Cardiac fibroblast (primary cell): ENCODE measurements at regions not wholly inside any gene's neighbourhood (a gene's known extent, or its start where the extent isn't known, plus 50 kb on each side); places are given as distances from the start of the nearest gene placed in this dataset.
A peak's percentile ranks its signal among the peaks of the same experiment; 100 is the strongest.

Experiments used
- DNase-seq, 2 donors: peaks; one replicate each; pipeline versions ENCODE4 v3.0.0 to v3.0.0-alpha.2; 2010; ENCODE audit warnings: low read depth in 2 of 2
- H3K4me3 ChIP-seq, 2 donors: replicated peaks in 1 of 2; 1 replicate in 1 of 2; 2 replicates in 1 of 2; pipeline ENCODE4 v1.5.1; 2011; ENCODE audit warnings: low read depth in 2 of 2, low read length in 2 of 2, mild to moderate bottlenecking in 2 of 2, moderate library complexity in 1 of 2
- CTCF ChIP-seq: IDR thresholded peaks from one replicate; pipeline ENCODE4 v1.5.1; 2011; ENCODE audit warnings: low read depth, mild to moderate bottlenecking, low read length, inconsistent platforms

DNA sequence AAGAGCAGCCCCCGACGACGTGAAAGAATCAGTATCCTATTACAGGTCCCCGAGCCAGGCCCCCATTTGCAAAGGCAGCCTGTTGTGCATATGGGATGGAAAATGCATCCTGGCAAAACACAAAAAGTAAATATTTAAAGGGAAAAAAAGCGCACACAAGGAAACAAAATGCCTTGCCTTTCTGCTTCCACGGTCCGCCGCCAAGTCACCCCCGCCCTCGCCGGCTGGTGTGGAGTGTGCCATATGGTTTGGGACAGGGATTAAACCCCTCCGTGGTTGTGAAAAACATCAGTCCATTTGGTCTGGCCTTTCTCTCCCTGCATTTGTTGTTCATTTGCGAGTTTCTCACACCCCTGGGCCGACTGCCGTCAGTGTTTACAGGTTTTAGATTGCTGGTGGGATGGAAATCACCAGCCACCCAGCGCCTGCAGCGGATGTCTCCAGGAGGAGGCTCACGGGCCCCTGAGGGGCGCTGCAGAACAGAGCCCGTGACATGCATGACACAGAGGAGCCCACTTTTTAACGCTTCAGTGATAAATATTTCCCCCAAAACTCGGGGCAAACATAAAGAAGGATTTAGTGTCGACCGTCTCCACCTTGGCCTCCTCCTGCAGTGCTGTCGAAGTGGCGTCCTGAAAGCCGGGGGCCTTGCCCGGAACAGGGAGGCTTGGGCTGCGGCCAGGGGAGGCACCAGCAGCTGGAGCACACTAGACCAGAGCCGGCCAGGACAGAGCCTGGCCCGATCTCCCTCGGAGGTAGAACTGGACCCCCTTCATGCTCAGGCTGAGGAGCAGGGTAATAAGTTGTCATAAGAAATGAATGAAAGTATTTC is 161.5 kb downstream of the HSD17B3 start:
- no peak for DNase-seq
- no peak overlapping the region for H3K4me3 ChIP-seq
- TF ChIP-seq CTCF, result no peak

GRCh38 chr9:96139592-96140295 is 162.2 kb downstream of the HSD17B3 start:
- no peak for TF ChIP-seq CTCF
- H3K4me3 ChIP-seq, result no peak overlapping the region
- peak; percentile 82 for DNase-seq

DNA sequence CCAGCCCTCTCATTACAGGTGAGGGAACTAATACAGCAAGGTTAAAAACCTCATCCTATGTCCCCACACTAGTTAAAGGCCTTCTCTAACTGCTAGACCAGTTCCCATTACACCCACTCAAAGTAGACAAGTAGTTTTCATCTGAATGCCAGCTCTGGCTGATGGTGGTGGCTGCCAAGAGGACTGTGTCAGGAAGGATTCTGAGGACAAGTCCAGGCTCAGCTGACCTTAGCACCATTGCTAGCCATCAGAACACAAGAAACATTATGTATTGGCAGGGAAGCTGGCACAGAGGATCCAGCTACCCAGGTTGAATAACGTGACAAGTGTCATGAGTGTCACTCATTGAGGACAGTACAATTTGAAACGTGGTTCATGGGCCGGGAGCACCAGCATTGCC is 163.4 kb downstream of the HSD17B3 start:
- H3K4me3 ChIP-seq, result no peak overlapping the region
- DNase-seq, result no peak
- no peak for TF ChIP-seq CTCF

DNA sequence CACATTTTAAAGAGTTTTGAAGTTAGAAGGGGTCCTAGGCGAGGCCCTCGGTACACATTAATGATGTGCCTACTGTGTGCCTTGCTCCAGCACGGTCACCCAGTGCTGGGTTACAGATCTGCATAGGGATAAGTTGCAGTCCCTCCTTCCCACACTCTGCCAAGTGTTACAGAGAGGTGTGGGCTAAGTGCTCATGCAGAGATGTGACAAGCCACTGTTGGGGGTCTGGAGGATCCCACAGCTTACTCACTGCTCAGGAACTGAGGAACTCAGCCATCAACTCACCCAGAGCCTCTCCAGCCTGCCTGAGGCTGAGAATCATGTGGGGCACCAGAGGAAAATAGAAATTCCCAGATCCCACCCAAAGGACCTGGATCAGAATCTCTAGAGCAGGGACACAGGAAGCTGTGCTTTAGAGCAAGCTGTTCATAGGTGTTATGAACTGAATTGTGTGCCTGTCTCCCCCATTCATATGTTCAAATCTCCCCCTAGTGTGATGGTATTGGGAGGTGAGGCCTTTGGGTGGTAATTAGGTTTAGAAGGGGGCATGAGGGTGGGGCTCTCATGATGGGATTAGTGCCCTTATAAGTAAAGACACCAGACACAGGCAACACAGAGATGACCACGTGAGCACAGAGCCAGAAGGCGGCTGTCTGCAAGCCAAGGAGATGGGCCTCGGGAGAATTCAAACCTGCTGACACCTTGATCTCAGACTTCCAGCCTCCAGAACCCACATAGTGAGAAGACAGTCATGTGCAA is 164.1 kb downstream of the HSD17B3 start:
- peak overlapping the region in 1 of 2 donors; percentile 7 for H3K4me3 ChIP-seq
- TF ChIP-seq CTCF, result no peak
- peak in 1 of 2 donors; percentile 10 for DNase-seq

DNA sequence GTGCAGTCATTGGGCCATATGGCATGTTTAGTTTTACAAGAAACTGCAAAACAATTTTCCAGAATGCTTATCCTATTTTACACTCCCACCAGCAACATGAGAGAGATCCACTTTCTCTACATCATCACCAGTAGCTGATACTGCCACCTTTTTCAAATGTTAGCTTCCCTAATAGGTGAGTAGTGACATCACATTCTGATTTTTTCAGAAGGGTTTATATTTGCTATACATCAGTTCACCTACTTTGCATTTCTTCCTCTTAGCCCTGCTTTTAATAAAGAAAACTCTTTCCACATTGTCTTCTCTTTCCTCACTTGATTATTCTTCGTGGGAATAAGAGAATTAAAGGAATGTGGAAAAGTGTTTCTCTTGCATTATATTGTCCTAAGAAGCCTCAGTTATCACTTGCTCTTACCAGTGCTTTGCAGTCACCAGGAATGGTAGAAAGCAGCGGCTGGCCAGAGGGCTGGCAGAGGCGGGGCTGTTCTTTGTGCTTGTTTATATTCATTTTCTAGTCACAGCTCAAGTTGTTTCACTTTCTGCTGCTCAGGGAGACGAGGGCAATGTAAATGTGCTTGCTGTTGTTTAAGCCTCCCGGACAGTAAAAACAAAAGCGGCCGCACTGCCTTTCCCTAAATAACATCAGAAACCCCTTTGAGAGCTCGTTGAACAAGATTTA is 164.8 kb downstream of the HSD17B3 start:
- H3K4me3 ChIP-seq, result peak overlapping the region in 1 of 2 donors; percentile 7
- DNase-seq, result peak; percentile 57 to 75
- TF ChIP-seq CTCF, result no peak

DNA sequence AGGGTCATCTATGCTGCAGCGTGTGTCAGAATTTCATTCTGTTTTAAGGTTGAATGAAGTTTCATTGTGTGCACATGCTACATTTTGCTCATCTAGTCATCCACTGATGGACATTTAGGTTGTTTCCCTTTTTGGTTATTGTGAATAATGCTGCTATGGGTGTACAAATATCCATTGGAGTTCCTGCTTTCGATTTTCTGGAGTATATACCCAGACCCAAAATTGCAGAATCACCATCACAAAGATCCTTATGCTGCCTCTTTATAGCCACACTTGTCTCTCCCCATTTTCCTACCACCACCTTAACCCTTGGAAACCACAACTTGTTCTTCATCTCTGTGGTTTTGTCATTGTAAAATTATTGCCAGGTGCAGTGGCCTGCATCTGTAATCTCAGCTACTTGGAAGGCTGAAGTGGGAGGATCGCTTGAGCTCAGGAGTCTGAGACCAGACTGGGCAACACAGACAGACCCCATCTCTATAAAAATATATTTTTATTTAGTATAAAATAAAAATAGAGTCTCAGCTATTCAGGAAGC is 166.2 kb downstream of the HSD17B3 start:
- H3K4me3 ChIP-seq, result no peak overlapping the region
- no peak for DNase-seq
- TF ChIP-seq CTCF, result no peak
